ENCODE measurements at regions not wholly inside any gene's neighbourhood (a gene's known extent, or its start where the extent isn't known, plus 50 kb on each side); places are given as distances from the start of the nearest gene placed in this dataset.

DNA sequence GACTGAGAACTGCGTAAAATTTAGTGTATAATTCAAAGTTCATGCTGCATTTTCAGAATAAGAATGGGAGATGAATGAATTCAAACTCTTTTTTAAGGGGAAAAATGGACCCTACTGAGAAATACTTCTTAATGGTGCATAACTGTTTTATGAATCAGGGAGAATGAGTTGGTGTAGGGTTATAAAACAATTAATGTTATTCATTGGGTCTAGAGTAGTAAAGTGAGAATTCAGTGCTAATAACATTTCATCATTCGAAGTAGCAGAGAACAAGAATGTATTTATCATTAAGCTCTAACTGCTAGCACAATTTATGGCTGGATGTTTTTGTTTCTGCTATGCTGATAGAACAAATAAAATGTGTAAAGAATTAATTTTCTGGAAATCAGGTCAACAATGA is 310.2 kb downstream of the SLITRK5 start:
- H3K9me3 ChIP-seq, result no peaks in the 10 kb centered on the region
- no peaks in the 10 kb centered on the region for H3K27me3 ChIP-seq
- intact Hi-C loops (cut with DNase I), result no loop called here
- TF ChIP-seq, protein P1, sequence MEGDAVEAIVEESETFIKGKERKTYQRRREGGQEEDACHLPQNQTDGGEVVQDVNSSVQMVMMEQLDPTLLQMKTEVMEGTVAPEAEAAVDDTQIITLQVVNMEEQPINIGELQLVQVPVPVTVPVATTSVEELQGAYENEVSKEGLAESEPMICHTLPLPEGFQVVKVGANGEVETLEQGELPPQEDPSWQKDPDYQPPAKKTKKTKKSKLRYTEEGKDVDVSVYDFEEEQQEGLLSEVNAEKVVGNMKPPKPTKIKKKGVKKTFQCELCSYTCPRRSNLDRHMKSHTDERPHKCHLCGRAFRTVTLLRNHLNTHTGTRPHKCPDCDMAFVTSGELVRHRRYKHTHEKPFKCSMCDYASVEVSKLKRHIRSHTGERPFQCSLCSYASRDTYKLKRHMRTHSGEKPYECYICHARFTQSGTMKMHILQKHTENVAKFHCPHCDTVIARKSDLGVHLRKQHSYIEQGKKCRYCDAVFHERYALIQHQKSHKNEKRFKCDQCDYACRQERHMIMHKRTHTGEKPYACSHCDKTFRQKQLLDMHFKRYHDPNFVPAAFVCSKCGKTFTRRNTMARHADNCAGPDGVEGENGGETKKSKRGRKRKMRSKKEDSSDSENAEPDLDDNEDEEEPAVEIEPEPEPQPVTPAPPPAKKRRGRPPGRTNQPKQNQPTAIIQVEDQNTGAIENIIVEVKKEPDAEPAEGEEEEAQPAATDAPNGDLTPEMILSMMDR (IDR thresholded peaks at IDR 0.05), result no peak
- no peak for TF ChIP-seq EP300 (IDR thresholded peaks at IDR 0.05)
- TF ChIP-seq POLR2A (IDR thresholded peaks at IDR 0.05), result no peak
- H3K36me3 ChIP-seq, result no peaks in the 10 kb centered on the region
- no peak for DNase-seq
- H3K4me3 ChIP-seq, result no peak overlapping the region
- no peak overlapping the region for H3K27ac ChIP-seq
- 46 to 53% (median 49%) methylated on average over 2 of the region's 2 CpGs for WGBS, 3 donors
- H3K4me1 ChIP-seq (ENCODE audit: insufficient read depth), result no peaks in the 10 kb centered on the region

DNA sequence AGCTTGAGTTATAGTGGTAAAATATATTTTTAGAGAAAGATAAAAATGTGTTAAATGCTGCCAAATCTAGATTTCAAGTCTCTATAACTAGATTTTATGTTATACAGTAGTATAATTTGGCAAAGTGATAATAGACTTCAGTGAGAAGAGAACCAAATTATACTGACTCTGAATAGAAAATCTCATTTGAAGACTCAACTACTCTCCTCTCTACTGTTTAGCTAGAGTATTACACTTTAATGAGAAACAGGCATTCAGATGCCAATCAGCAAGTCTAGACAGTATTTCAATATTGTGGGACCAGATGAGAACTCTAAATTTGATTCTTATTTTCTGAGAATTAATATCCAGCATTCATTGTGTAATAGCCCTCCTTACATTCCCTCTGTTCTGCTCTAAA is 311.2 kb downstream of the SLITRK5 start:
- Histone ChIP-seq H3K27me3 (no peaks in the 10 kb centered on the region), H3K4me1 (ENCODE audit: insufficient read depth) (no peaks in the 10 kb centered on the region), H3K4me3 (no peak overlapping the region), H3K36me3 (no peaks in the 10 kb centered on the region), H3K9me3 (no peaks in the 10 kb centered on the region), H3K27ac (no peak overlapping the region)
- intact Hi-C loops (cut with DNase I), result no loop called here
- no peak for TF ChIP-seq POLR2A (IDR thresholded peaks at IDR 0.05)
- no peak for TF ChIP-seq EP300 (IDR thresholded peaks at IDR 0.05)
- TF ChIP-seq, protein P1 (IDR thresholded peaks at IDR 0.05), result no peak
- DNase-seq, result no peak

DNA sequence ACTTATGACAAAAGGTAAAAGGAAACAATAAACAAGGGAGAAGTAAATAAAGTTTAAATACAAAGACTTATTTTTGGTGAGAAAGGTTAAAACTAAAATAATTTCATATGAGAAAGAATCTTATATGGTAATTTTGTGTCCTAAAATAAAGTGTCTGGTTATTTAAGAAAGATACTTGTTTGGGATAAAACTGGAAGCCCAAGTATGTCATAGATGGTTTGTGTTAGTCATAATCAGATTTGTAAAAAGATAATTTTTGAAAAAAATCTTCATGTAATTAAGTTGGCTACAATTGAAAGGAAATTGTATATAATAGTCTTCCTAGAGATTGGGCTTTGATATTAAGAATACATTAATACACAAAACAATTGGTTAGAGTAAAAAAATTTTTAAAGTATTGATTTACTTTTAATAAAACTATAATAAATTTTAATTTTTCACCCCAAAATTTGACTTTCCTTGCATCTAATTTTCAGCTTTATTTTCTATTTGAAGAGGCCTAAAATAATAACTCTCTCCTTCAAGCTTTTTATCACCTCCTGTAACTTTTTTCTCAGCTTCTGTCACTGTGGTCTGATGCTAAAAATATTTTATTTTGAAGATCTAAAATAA is 315.6 kb downstream of the SLITRK5 start:
- TF ChIP-seq POLR2A (IDR thresholded peaks at IDR 0.05), result no peak
- TF ChIP-seq EP300 (IDR thresholded peaks at IDR 0.05), result no peak
- TF ChIP-seq, protein P1 (IDR thresholded peaks at IDR 0.05), result no peak
- intact Hi-C loops (cut with DNase I), result no loop called here
- no peaks in the 10 kb centered on the region for H3K9me3 ChIP-seq
- H3K27me3 ChIP-seq, result no peaks in the 10 kb centered on the region
- no peak overlapping the region for H3K27ac ChIP-seq
- H3K36me3 ChIP-seq, result no peaks in the 10 kb centered on the region
- H3K4me1 ChIP-seq (ENCODE audit: insufficient read depth), result no peaks in the 10 kb centered on the region
- H3K4me3 ChIP-seq, result no peak overlapping the region
- DNase-seq, result no peak

DNA sequence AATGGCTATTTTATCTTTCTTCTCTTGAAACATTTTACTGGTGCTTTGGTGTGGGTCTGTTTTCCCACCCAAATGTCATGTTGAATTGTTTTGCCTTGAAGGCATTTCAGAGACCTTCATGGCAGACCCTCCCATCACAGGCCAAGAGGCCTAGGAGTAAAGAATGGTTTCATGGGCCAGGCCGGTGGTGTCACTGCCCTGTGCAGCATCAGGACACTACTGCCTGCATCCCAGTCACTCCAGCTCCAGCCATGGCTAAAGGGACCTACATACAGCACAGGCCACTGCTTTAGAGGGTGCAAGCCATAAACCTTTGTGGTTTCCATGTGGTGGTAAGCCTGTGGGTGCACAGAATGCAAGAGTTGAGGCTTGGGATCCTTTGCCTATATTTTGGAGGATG is 326.9 kb downstream of the SLITRK5 start:
- H3K4me3 ChIP-seq, result no peak overlapping the region
- 89 to 100% (median 96%) methylated on average over 1 of the region's 1 CpG for WGBS, 3 donors
- no peaks in the 10 kb centered on the region for H3K9me3 ChIP-seq
- H3K27ac ChIP-seq, result no peak overlapping the region
- H3K4me1 ChIP-seq (ENCODE audit: insufficient read depth), result no peaks in the 10 kb centered on the region
- intact Hi-C loops (cut with DNase I), result no loop called here
- TF ChIP-seq, protein P1 (IDR thresholded peaks at IDR 0.05), result no peak
- TF ChIP-seq EP300 (IDR thresholded peaks at IDR 0.05) (no peak), POLR2A (IDR thresholded peaks at IDR 0.05) (no peak)
- no peak for DNase-seq
- H3K36me3 ChIP-seq, result no peaks in the 10 kb centered on the region
- no peaks in the 10 kb centered on the region for H3K27me3 ChIP-seq

Data from ovary (tissue), 7 donors.